Heart right ventricle (tissue), 16 donors: ENCODE measurements at regions not wholly inside any gene's neighbourhood (a gene's known extent, or its start where the extent isn't known, plus 50 kb on each side); places are given as distances from the start of the nearest gene placed in this dataset.

Experiments used
- ATAC-seq, 8 donors: fragments of 200-7000 bp; cut with Tn5 transposase; one replicate each; pipeline ENCODE4 v1.9.1; 2020; ENCODE audit warnings: mild to moderate bottlenecking in 8 of 8, moderate library complexity in 8 of 8, moderate number of reproducible peaks in 1 of 8
- DNase-seq, 2 donors: peaks; one replicate each; pipeline ENCODE4 v3.0.0-alpha.2; 2020
- H3K27ac ChIP-seq, 10 donors: fragments of 200-600 bp; sonication (generic) in 2 of 10; one replicate each; pipeline versions ENCODE4 v1.5.0 to v1.8.0; 2020 to 2022; ENCODE audit warnings: mild to moderate bottlenecking in 3 of 10
- H3K27me3 ChIP-seq, 7 donors: fragments of 200-600 bp; one replicate each; pipeline ENCODE4 v1.8.0; 2021 to 2022; ENCODE audit warnings: mild to moderate bottlenecking in 2 of 7
- H3K36me3 ChIP-seq, 9 donors: fragments of 200-600 bp; sonication (generic) in 1 of 9; one replicate each; pipeline versions ENCODE4 v1.5.0 to v1.8.0; 2020 to 2022; ENCODE audit warnings: mild to moderate bottlenecking in 2 of 9
- H3K4me1 ChIP-seq, 9 donors: fragments of 200-600 bp; sonication (generic) in 1 of 9; one replicate each; pipeline versions ENCODE4 v1.5.0 to v1.8.0; 2020 to 2022; ENCODE audit warnings: mild to moderate bottlenecking in 4 of 9
- H3K4me3 ChIP-seq, 10 donors: fragments of 200-600 bp; sonication (generic) in 2 of 10; one replicate each; pipeline versions ENCODE4 v1.5.0 to v1.8.0; 2020 to 2022; ENCODE audit warnings: mild to moderate bottlenecking in 7 of 10, moderate library complexity in 2 of 10
- H3K9me3 ChIP-seq, 11 donors: fragments of 200-600 bp in 10 of 11; sonication (generic) in 2 of 11; one replicate each; pipeline versions ENCODE4 v1.5.0 to v1.8.0; 2013 to 2022; ENCODE audit warnings: mild to moderate bottlenecking in 2 of 11, control low read depth in 1 of 11, moderate library complexity in 1 of 11
- CTCF ChIP-seq, 9 donors: fragments of 200-600 bp; sonication (generic) in 2 of 9; IDR thresholded peaks; one replicate each; pipeline versions ENCODE4 v1.5.0 to v1.8.0; 2021 to 2022; ENCODE audit warnings: antibody characterized with exemption in 9 of 9, mild to moderate bottlenecking in 5 of 9, moderate library complexity in 1 of 9
- WGBS, 2 donors: extraction: QIAGEN DNeasy Blood & Tissue Kit; methylation state at CpG; one replicate each; pipeline ENCODE4 v1.1.7; 2013; ENCODE audit warnings: inconsistent platforms in 1 of 2; 5-methylcytosine and 5-hydroxymethylcytosine counted together
- intact Hi-C, 10 donors: fragments of 100-400 bp; cut with DNase I; formaldehyde crosslinking; loops; one replicate each; pipeline versions ENCODE4 v1.11.1 to v1.14.2; 2022
- donor health status: Arrhythmogenic right ventricular cardiomyopathy.
- donor health status: ischemic (EF 13 %, LVEDD 7.1; RV severe dilation, severe dysfunction).
- donor health status: healthy with polysubstance abuse.
- donor health status: DM: no; HTN: yes; CAD: no.
- donor health status: DM: no; HTN: no; CAD: no.
- donor health status: ischemic (EF 25% LVEDD 6.9; RV normal size, moderate dysfunction).
- donor health status: ischemic (EF 25% LVEDD 5.7; RV mildly dilated, moderate dysfunction).
- donor health status: healthy.
- donor health status: DM: yes; HTN: yes; CAD: no.
- donor health status: Ischemic cardiomyopathy.
- donor health status: ischemic (EF 35%, LVEDD 5.7; RV mildly dilated, moderate dysfunction).
- donor health status: nonischemic (EF 11% LVEDD 7.7; RV severe dilation, severe dysfunction).
- donor health status: DM: yes; HTN: yes; CAD: no.
- donor health status: PGD.
- donor health status: ischemic (EF 29% LVEDD 5.4; RV normal size, mild dysfunction).
- donor health status: nonischemic (EF 23%, LVEDD 6.1; RV moderate dilation, normal function).

- Histone ChIP-seq H3K27ac (no peak overlapping the region), H3K27me3 (no peaks in the 10 kb centered on the region), H3K36me3 (no peaks in the 10 kb centered on the region), H3K4me3 (no peak overlapping the region), H3K9me3 (no peaks in the 10 kb centered on the region), H3K4me1 (peaks cover 0 to 10% (median 0%) of the 10 kb centered on the region in 9 donors)
- ATAC-seq (no peak), DNase-seq (no peak)
- intact Hi-C loops = no loop called here
- TF ChIP-seq CTCF (IDR thresholded peaks at IDR 0.05) = no peak
- WGBS, 2 donors = 71 to 77% methylated on average over 2 of the region's 2 CpGs
These were observed 612.2 kb upstream of the VRK2 start for GRCh38 chr2:57434441-57434840.

- WGBS, 2 donors = 91 to 98% methylated on average over 1 of the region's 1 CpG
- H3K27me3 ChIP-seq = no peaks in the 10 kb centered on the region
- no peak for DNase-seq
- no peaks in the 10 kb centered on the region for H3K36me3 ChIP-seq
- H3K4me1 ChIP-seq = peaks cover 0 to 5% (median 0%) of the 10 kb centered on the region in 9 donors
- intact Hi-C loops = no loop called here
- H3K9me3 ChIP-seq = no peaks in the 10 kb centered on the region
- TF ChIP-seq CTCF (IDR thresholded peaks at IDR 0.05) = no peak
- no peak overlapping the region for H3K4me3 ChIP-seq
- no peak for ATAC-seq
- H3K27ac ChIP-seq = no peak overlapping the region
These were observed 611.6 kb upstream of the VRK2 start for GRCh38 chr2:57434972-57435371.

- intact Hi-C loops = no loop called here
- DNase-seq = no peak
- no peak for TF ChIP-seq CTCF (IDR thresholded peaks at IDR 0.05)
These were observed 609.5 kb upstream of the VRK2 start for GRCh38 chr2:57437077-57437476.

GRCh38 chr2:57440437-57440836, 606.2 kb upstream of the VRK2 start:
- ATAC-seq (no peak), DNase-seq (no peak)
- no peak overlapping the region for H3K27ac ChIP-seq
- TF ChIP-seq CTCF (IDR thresholded peaks at IDR 0.05) = no peak
- H3K27me3 ChIP-seq = no peaks in the 10 kb centered on the region
- no peaks in the 10 kb centered on the region for H3K4me1 ChIP-seq
- 89 to 92% methylated on average over 1 of the region's 1 CpG for WGBS, 2 donors
- H3K36me3 ChIP-seq = no peaks in the 10 kb centered on the region
- no peak overlapping the region for H3K4me3 ChIP-seq
- intact Hi-C loops = no loop called here
- no peaks in the 10 kb centered on the region for H3K9me3 ChIP-seq

More at GRCh38 chr2:57437077-57437476, 609.5 kb upstream of the VRK2 start:
- Histone ChIP-seq H3K9me3 (no peaks in the 10 kb centered on the region), H3K4me1 (no peaks in the 10 kb centered on the region), H3K27me3 (no peaks in the 10 kb centered on the region), H3K36me3 (no peaks in the 10 kb centered on the region), H3K4me3 (no peak overlapping the region), H3K27ac (no peak overlapping the region)
- ATAC-seq = no peak
- WGBS, 2 donors = 30 to 44% methylated on average over 1 of the region's 1 CpG

- Histone ChIP-seq H3K27ac (no peak overlapping the region), H3K4me1 (no peaks in the 10 kb centered on the region), H3K27me3 (no peaks in the 10 kb centered on the region), H3K9me3 (no peaks in the 10 kb centered on the region), H3K4me3 (no peak overlapping the region), H3K36me3 (no peaks in the 10 kb centered on the region)
- 79 to 85% methylated on average over 2 of the region's 2 CpGs for WGBS, 2 donors
- no peak for ATAC-seq
- intact Hi-C loops = no loop called here
- DNase-seq = no peak
- no peak for TF ChIP-seq CTCF (IDR thresholded peaks at IDR 0.05)
These were observed 603.5 kb upstream of the VRK2 start for GRCh38 chr2:57443086-57443485.
